Hematopoietic multipotent progenitor cell treated with erythropoietin and hydrocortisone succinate and interleukin-3 and kit ligand, for 6 days (in vitro differentiated cells): ENCODE measurements at regions not wholly inside any gene's neighbourhood (a gene's known extent, or its start where the extent isn't known, plus 50 kb on each side); places are given as distances from the start of the nearest gene placed in this dataset.
"Not testable (repeated sequence)": the region's sequence is repeated elsewhere in the genome, so short reads cannot be mapped to it uniquely, and the experiment has no call there.

Experiments used
- DNase-seq: peaks from one replicate; pipeline ENCODE4 v3.0.0-alpha.2; 2015

DNA sequence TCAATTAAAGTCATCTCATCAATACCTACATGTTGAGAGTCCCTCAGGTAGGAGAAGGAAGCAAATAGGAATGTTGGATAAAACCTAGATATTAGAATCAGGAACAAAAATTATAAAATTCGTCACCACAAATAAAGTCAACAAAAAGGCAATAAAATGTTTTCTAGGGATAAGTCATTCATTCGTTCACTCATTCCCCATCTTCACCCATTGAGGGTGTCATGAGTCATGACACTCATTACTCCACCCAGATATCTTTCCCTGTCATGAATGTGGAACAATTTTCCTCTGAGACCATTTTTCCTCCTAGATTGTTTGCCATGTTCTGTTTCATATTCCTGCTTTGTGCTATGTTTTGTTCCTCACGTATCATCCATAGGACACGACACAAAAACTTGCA is 50.9 kb upstream of the OLIG3 start:
- DNase-seq: no peak

GRCh38 chr6:137547186-137547585 is 53.0 kb upstream of the OLIG3 start:
- no peak for DNase-seq

DNA sequence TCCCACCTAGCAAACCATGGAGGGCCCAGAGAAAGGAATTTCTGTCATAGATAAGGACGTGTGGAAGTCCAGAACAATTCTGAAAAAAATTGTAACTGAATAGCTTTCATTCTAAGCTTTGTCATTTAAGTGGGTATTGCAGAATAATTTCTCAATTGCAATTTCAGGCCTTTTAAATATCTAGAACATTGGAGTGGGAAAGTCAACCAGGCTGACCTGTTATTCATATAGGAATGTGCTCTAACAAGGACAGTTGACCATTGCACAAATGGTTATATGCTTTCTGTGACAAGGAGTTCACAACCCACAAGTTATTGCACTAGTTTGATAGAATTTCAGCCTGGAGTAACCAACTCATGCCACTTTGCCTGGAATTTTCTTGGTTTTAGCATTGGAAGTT is 53.4 kb upstream of the OLIG3 start:
- DNase-seq: no peak

GRCh38 chr6:137549106-137549505 is 54.9 kb upstream of the OLIG3 start:
- DNase-seq: no peak

DNA sequence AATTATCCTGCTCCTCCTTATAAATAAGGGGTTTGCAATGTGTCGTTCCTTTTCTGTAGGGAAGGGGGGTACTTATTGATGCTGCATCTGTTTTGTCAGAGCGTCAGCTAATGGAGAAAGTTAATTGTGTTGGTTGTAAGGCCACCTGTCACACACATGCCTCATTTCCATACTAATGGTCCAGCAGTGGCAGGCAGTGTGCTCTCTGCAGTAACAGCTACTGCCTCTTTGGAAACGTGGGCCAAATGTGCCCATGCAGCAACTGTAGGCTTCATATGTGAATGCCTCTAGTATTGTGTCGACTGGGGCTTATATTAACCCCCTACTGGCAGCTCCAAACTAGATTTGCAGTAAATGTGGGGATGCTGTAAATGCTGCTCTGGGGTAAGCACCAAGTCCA is 56.3 kb upstream of the OLIG3 start:
- DNase-seq: no peak

- no peak for DNase-seq
Observed at GRCh38 chr6:137552146-137552545, 58.0 kb upstream of the OLIG3 start.

DNA sequence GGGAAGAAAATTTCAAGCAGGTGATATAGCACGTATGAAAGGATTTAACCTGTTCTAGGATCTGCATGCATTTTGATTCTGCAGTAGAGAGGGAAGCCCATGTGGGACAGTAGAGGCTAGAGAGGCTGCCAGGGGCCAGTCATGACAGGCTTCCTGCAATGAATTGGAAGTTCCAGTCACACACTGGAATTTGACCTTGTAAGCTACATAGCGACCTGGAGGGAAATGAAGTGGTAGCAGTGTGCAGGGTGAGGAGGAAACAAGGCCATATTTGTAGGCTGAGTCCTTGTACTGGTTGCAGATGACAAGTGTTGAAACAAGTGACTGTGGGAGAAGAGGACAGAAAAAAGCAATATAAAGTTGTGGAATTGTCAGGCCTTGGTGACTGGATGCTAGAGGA is 58.6 kb upstream of the OLIG3 start:
- DNase-seq: no peak

GRCh38 chr6:137559521-137560183 is 65.5 kb upstream of the OLIG3 start:
- not testable (repeated sequence) for DNase-seq

DNA sequence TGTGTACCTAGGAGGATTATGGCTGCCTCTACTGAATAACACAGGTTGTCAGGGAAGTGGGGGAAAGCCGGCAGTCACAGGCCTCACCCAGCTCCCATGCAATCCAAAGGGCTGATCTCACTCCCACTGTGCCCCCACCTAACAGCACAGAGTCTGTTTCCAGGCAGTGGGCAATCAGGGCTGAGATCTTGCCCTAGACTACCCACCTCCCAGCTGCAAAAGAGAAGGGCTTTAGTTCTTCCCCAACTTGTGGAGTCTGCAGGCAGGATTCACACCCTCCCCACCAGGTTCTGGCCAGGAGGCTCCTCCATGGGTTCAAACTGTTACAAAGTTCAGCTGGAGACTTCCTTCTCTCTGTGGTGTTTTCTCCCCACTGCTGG is 66.0 kb upstream of the OLIG3 start:
- DNase-seq: no peak

GRCh38 chr6:137568067-137568466 is 73.9 kb upstream of the OLIG3 start:
- no peak for DNase-seq

DNA sequence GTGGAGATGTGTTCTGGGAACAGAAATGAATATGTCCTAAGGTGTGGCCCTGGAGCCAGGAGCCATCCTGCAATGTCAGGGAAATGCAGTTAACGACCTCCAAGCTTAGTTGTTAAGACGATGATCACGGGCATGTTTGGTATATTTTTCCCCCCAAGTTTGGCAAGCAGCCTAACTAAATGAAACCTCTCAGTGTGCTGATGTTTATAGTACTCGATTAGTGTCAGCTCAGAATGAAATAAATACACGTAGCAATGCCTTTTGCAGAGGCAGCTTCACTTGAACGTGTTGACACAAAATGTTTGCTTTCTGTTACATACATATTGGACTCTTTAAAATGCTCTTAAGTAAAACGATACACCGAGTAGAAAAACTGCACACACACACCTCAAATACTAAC is 76.2 kb upstream of the OLIG3 start:
- no peak for DNase-seq

GRCh38 chr6:137571854-137572253 is 77.7 kb upstream of the OLIG3 start:
- peak; percentile 59 for DNase-seq

GRCh38 chr6:137573739-137574138 is 79.5 kb upstream of the OLIG3 start:
- no peak for DNase-seq

GRCh38 chr6:137579612-137580011 is 85.4 kb upstream of the OLIG3 start:
- DNase-seq: no peak

DNA sequence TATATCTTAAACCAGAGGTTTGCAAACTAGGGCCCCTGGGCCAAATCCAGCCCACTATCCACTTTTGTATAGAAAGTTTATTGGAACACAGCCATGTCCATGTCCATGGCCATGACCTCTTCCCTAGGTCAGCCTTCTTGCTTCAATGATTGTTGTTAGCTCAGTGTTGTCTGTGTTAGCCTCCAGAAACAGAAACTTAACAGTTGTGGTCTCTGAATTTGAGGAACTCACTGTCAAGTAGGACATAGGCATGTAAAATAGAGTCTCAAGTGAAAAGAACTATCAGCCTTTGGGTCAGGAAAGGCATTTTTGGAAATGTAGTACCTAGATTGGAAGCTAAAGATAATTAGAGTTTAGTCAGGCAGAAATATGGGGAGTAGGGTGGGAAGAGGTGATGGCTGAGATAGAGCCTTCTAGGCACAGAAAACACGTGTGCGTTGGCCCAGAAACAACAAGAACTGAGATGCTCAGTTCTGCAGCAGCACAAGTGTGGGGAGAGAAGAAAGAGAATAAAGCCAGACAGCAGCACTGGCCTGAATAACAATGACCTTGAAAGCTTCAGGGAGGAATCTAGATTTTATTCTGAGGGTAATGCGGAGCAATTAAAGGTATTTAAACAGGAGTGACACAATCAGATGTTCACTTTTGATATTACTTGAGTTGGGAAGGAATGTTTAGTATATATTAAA is 87.0 kb upstream of the OLIG3 start:
- DNase-seq: no peak

GRCh38 chr6:137583519-137583918 is 89.3 kb upstream of the OLIG3 start:
- DNase-seq: not testable (repeated sequence)

DNA sequence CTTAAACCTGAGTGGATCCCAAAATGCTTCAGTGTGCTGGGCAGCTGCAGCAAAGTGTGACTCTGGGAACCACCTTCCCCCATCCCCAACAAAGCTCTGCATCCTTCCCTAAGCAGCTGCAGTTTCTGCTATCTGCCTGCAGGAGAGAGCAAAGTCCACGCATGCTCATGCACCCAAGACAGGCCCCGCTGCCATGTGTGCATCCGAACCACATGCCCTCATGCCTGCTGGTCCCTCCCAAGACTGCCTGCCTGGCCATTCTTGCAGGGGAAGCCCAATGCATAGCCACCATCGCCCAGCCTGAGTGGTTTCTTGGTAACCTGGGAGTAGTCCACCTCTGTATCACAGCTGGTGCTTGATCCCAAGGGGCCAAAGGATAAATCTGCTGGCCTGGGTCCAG is 94.3 kb upstream of the OLIG3 start:
- no peak for DNase-seq

- DNase-seq: peak; percentile 82
Observed at GRCh38 chr6:137589067-137589848, 95.1 kb upstream of the OLIG3 start.

DNA sequence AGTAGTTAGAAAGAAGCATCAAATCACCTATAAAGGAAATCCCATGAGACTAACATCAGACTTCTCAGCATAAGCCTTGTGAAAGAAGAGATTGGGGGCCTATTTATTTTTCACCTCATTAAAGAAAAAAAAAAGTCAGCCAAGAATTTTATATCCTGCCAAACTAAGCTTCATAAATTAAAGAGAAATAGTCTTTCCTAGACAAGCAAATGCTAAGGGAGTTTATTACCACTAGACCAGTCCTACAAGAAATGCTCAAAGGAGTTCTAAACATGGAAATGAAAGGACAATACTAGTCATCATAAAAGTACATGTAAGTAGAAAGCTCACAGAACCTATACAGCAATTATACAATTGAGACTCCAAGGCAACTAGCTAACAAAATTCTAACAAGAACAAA is 96.5 kb upstream of the OLIG3 start:
- no peak for DNase-seq

GRCh38 chr6:137601471-137601870 is 107.3 kb upstream of the OLIG3 start:
- DNase-seq: no peak

- no peak for DNase-seq
Observed at GRCh38 chr6:137602313-137603197, 108.4 kb upstream of the OLIG3 start.

DNA sequence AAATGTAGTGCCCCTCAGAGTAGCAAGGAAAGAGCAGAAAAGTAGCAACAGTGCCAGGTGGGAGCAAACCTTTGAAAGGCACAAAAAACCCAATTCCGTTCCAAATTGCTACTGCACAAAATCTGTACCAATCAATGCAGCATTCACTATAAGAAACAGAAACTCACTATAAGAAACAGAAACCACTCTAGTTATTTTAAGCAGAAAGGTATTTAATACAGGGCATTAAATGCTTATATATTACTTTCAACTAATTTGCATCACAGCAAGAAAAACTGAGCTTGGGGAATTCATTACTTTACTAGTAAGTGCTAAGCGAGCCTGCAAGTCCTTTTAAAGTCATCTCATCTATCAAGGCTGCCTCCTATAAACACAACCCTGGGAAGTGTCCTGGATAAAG is 116.5 kb upstream of the OLIG3 start:
- no peak for DNase-seq

DNA sequence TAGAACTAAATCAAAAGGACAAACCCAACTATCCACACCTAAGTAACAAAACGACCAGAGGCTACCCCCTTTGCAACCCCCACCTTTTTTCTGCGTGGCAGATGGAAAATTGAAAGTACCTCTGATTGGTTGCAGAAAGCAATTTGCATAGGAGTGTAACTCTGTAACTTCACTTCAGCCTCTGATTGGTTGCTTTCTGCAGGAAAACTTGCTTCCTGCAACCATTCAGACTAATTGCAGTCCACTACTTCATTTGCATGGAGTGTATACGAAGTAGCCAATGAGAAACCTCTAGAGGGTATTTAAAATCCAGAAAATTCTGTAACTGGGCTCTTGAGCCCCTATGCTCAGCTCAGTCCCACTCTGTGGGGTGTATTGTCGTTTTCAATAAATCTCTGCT is 129.1 kb upstream of the OLIG3 start:
- DNase-seq: no peak
